AG04450 (cell line): ENCODE measurements at regions not wholly inside any gene's neighbourhood (a gene's known extent, or its start where the extent isn't known, plus 50 kb on each side); places are given as distances from the start of the nearest gene placed in this dataset.
"Not testable (repeated sequence)": the region's sequence is repeated elsewhere in the genome, so short reads cannot be mapped to it uniquely, and the experiment has no call there.

ENCODE experiments used
- CTCF ChIA-PET: fragments of 300-600, 350-600 bp; formaldehyde crosslinking; extraction: SDS; loops from one replicate; lab custom pipeline; 2022; ENCODE audit warnings: antibody characterized with exemption, inconsistent platforms; lab: Charles Lee
- POLR2A ChIA-PET: fragments of 350-600 bp; formaldehyde crosslinking; extraction: SDS; loops from one replicate; lab custom pipeline; 2021; ENCODE audit warnings: antibody characterized with exemption, inconsistent platforms; lab: Yijun Ruan, JAX
- DNase-seq: peaks from one replicate; pipeline ENCODE4 v3.0.0-alpha.2; 2011; ENCODE audit warnings: low read depth, low spot score
- H3K27ac ChIP-seq: one replicate; pipeline ENCODE4 v1.5.1; 2012; ENCODE audit warnings: low read depth, low read length, control low read depth
- H3K27me3 ChIP-seq: one replicate; pipeline ENCODE4 v1.6.0; 2012; ENCODE audit warnings: low read length; ENCODE audit not compliant: control insufficient read depth, insufficient read depth
- H3K4me3 ChIP-seq: 2 replicates; pipeline ENCODE4 v1.5.1; 2011; ENCODE audit warnings: mild to moderate bottlenecking, low read depth, low read length, control low read depth
- H3K9me3 ChIP-seq: 2 replicates; pipeline ENCODE4 v1.5.1; 2012; ENCODE audit warnings: low read length; ENCODE audit not compliant: control insufficient read depth, insufficient read depth
- TF ChIP-seq, protein P1 (sequence below): IDR thresholded peaks from 2 replicates; pipeline ENCODE4 v1.5.1; 2011; ENCODE audit warnings: low read depth, low read length, control low read depth, inconsistent platforms

DNA sequence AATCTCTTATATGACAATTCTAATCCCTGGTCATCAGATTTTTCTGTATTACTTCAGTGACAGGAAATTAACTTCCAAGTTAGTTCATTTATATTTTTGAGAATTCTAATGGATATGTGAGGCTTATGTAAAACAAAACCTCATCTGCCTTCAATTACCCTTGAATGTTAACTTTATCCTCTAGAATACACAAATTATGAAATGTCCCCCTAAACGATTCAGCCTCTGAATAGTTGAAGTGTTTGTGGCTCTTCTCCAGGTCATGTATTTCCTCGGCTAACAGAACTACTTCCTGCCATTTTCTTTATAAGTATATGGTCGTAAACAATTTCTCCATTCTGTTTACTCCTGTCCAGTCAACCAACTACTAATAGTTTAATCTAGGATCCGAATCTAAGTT lies 401.3 kb downstream of the PCDH10 start:
- POLR2A ChIA-PET = no interaction called here
- CTCF ChIA-PET = no interaction called here
- no peak for DNase-seq
- H3K4me3 ChIP-seq = no peak overlapping the region
- no peak overlapping the region for H3K27ac ChIP-seq
- no peaks in the 10 kb centered on the region for H3K9me3 ChIP-seq
- no peaks in the 10 kb centered on the region for H3K27me3 ChIP-seq
- TF ChIP-seq, protein P1, sequence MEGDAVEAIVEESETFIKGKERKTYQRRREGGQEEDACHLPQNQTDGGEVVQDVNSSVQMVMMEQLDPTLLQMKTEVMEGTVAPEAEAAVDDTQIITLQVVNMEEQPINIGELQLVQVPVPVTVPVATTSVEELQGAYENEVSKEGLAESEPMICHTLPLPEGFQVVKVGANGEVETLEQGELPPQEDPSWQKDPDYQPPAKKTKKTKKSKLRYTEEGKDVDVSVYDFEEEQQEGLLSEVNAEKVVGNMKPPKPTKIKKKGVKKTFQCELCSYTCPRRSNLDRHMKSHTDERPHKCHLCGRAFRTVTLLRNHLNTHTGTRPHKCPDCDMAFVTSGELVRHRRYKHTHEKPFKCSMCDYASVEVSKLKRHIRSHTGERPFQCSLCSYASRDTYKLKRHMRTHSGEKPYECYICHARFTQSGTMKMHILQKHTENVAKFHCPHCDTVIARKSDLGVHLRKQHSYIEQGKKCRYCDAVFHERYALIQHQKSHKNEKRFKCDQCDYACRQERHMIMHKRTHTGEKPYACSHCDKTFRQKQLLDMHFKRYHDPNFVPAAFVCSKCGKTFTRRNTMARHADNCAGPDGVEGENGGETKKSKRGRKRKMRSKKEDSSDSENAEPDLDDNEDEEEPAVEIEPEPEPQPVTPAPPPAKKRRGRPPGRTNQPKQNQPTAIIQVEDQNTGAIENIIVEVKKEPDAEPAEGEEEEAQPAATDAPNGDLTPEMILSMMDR = no peak

DNA sequence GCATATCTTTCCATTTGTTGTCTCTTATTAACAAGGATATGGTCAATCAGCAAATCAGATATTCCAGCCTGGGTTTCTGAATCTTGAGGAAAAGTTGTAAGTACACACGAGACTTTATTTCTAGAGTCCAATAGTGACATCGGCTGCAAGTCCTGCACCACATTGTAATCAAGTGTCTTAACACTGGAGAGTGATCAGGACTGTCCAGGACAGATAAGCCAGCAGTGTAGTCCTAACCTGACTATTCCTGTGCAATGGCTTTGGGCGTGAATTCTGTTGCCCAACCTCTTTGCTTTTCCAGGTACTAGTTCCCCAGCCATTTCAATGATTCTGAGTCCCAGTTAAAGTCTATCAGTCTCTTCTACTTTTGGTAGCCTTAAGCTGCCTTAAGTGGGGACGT lies 395.0 kb downstream of the PCDH10 start:
- no peak overlapping the region for H3K27ac ChIP-seq
- no peaks in the 10 kb centered on the region for H3K27me3 ChIP-seq
- TF ChIP-seq, protein P1 = no peak
- no peak for DNase-seq
- CTCF ChIA-PET = interaction anchor here (0.7 kb wide), 1 partner anchor 113 kb away, joined by 3 read pairs; no protein-coding TSS in a partner anchor
- POLR2A ChIA-PET = no interaction called here
- no peaks in the 10 kb centered on the region for H3K9me3 ChIP-seq
- no peak overlapping the region for H3K4me3 ChIP-seq

DNA sequence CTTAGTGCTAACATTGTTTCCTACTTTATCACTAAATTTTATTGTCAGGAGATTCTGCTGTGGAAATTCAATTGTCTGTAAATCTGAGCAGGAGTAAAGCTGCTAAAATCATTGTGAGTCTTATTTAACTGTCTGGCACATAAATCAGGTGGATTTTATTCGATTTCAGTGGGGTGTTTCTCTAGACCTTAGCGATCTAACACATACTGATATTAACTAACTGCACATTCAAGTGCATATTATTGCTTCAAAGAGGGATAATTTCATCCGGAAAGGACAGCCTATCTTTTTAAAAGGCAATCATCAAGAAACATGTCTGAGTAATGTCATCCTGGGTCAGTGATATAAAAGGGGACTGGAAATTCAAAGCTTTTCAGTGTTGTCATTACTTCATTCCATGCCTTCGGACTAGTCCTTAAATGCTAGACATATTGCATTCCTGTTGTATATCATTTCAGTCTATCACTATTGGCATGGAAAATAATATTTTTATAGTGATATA lies 388.7 kb downstream of the PCDH10 start:
- DNase-seq = no peak
- H3K4me3 ChIP-seq = no peak overlapping the region
- H3K9me3 ChIP-seq = no peaks in the 10 kb centered on the region
- no peak overlapping the region for H3K27ac ChIP-seq
- CTCF ChIA-PET = interaction anchor here (1.8 kb wide), 1 partner anchor 384 kb away, joined by 4 read pairs; no protein-coding TSS in a partner anchor
- POLR2A ChIA-PET = no interaction called here
- H3K27me3 ChIP-seq = no peaks in the 10 kb centered on the region
- TF ChIP-seq, protein P1 = no peak

DNA sequence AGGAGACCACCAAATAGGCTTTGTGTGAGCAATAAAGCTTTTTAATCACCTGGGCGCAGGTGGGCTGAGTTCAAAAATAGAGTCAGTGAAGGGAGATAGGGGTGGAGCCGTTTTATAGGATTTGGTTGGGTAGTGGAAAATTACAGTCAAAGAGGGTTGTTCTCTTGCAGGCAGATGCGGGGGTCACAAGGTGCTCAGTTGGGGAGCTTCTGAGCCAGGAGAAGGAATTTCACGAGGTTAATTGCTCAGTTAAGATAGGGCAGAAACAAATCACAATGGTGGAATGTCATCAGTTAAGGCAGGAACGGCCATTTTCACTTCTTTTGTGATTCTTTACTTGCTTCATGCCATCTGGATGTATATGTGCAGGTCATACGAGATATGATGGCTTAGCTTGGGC lies 385.1 kb downstream of the PCDH10 start:
- POLR2A ChIA-PET, H3K4me3 ChIP-seq, DNase-seq, H3K27ac ChIP-seq, H3K27me3 ChIP-seq, H3K9me3 ChIP-seq, CTCF ChIA-PET: not testable (repeated sequence)

DNA sequence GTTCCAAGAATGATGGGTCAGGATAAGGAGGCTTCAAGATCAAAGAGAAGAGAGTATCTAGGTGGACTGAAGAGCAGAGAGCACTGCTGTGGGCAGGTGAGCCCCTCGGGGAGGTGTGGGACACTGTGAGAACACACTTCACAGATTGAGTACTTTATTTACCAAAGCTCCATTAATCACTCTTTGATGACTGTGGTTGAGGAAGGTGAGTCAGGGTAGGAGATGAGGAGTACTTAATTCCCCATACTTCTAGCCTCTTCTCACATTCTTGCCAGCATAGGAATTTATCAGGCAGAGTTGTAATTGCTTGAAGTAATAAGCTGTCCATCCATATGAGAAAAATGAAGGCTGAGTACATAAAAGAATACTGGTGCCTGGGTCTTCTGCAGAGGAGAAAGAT lies 375.3 kb downstream of the PCDH10 start:
- Histone ChIP-seq H3K4me3 (no peak overlapping the region), H3K27me3 (no peaks in the 10 kb centered on the region), H3K9me3 (no peaks in the 10 kb centered on the region), H3K27ac (no peak overlapping the region)
- CTCF ChIA-PET = no interaction called here
- POLR2A ChIA-PET = no interaction called here
- TF ChIP-seq, protein P1 = no peak
- no peak for DNase-seq
